GM18498 (cell line): ENCODE measurements at regions not wholly inside any gene's neighbourhood (a gene's known extent, or its start where the extent isn't known, plus 50 kb on each side); places are given as distances from the start of the nearest gene placed in this dataset.

Experiments used
- ATAC-seq: cut with Tn5 transposase; IDR thresholded peaks from one replicate; pipeline ENCODE4 v1.9.1; 2021; ENCODE audit warnings: mild to moderate bottlenecking, moderate library complexity; ENCODE audit not compliant: unreplicated experiment

GRCh38 chr1:219676012-219676765, 63.3 kb upstream of the ZC3H11B start:
- no peak for ATAC-seq

GRCh38 chr1:219670426-219671149, 57.7 kb upstream of the ZC3H11B start:
- no peak for ATAC-seq

- no peak for ATAC-seq
Measured at GRCh38 chr1:219669556-219669955, 56.7 kb upstream of the ZC3H11B start.

- ATAC-seq: no peak
Measured at GRCh38 chr1:219669042-219669441, 56.1 kb upstream of the ZC3H11B start.

GRCh38 chr1:219668446-219668845, 55.5 kb upstream of the ZC3H11B start:
- no peak for ATAC-seq

- no peak for ATAC-seq
Measured at GRCh38 chr1:219666242-219666641, 53.3 kb upstream of the ZC3H11B start.

- ATAC-seq: no peak
Measured at GRCh38 chr1:219665089-219665488, 52.2 kb upstream of the ZC3H11B start.

GRCh38 chr1:219664310-219665029, 51.6 kb upstream of the ZC3H11B start:
- ATAC-seq: no peak
